HCT116 (cell line): ENCODE measurements at regions not wholly inside any gene's neighbourhood (a gene's known extent, or its start where the extent isn't known, plus 50 kb on each side); places are given as distances from the start of the nearest gene placed in this dataset.

Experiments
- ATF3 ChIP-seq: IDR thresholded peaks from 2 replicates; pipeline ENCODE4 v1.6.1; 2012
- CTCF ChIP-seq, 3 experiments: fragments of 200-600 bp in 1 of 3; sonication (generic) in 1 of 3; IDR thresholded peaks in 2 of 3; conservative IDR thresholded peaks in 1 of 3; 2 replicates each; pipeline ENCODE4 v1.5.1; 2012 to 2017; ENCODE audit warnings: low read depth in 2 of 3, low read length in 2 of 3, antibody characterized with exemption in 1 of 3, borderline replicate concordance in 1 of 3, control low read depth in 1 of 3, mild to moderate bottlenecking in 1 of 3, mixed read lengths in 1 of 3, mixed run types in 1 of 3, moderate library complexity in 1 of 3; ENCODE audit not compliant: insufficient read depth in 1 of 3
- EZH2 ChIP-seq: fragments of 200-600 bp; sonication (generic); IDR thresholded peaks from 2 replicates; pipeline ENCODE4 v1.6.1; 2017; ENCODE audit warnings: antibody characterized with exemption, mixed run types
- POLR2A ChIP-seq: IDR thresholded peaks from 2 replicates; pipeline ENCODE4 v1.7.0; 2011; ENCODE audit warnings: borderline replicate concordance; ENCODE audit not compliant: insufficient read depth, insufficient read length; ENCODE audit errors: extremely low read depth
- ZNF274 ChIP-seq: fragments of 200-500 bp; sonication (Bioruptor generic); IDR thresholded peaks from 2 replicates; pipeline ENCODE4 v1.6.1; 2014; ENCODE audit warnings: mild to moderate bottlenecking, low read depth, low read length, inconsistent platforms

DNA sequence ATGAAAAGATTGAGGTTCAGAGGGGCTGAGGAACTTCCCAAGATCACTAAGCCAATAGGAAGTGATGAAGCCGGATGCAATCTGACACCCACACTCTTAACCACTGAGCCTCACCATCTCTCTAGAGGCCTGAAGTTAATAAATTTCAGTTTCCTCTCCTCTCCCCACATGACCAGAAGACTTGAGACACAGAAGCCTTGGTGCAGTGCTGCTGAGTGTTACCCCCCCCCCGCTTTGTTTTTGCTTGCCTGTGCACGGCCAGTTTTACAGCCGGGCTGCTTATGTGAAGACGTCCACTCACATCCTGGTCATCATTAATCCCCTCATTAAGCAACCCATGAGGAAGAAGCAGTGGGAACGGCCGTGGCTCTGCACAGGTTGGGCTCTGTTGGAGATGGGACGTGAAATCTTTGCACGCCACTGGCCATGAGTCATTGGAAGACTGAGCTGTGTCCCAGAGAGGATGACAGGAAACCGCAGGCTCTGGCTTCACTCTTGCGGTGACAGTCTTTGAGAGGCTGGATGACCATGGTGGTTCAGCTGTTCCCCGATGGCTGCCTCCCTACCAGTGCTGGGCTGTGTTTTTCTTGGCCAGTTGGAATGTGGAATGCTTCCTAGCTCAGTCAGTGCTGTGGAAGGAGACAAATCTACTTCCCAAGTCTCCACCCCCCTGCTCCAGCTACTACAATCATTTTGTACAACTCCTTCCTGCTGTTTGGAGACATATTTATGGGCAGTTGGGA is 232.6 kb upstream of the LRTM1 start:
- TF ChIP-seq ATF3 (no peak), POLR2A (no peak), CTCF (IDR thresholded peaks at IDR 0.05 in 2 of 3, conservative IDR thresholded peaks at IDR 0.05 in 1 of 3; ENCODE audit: borderline replicate concordance in 1 of 3, insufficient read depth in 1 of 3, low read depth in 2 of 3, low read length in 2 of 3) (no peak), EZH2 (no peak), ZNF274 (no peak)
